Transverse colon (tissue), 3 donors: ENCODE measurements at regions not wholly inside any gene's neighbourhood (a gene's known extent, or its start where the extent isn't known, plus 50 kb on each side); places are given as distances from the start of the nearest gene placed in this dataset.

ENCODE experiments used
- EP300 ChIP-seq: sonication (generic); formaldehyde crosslinking; IDR thresholded peaks from one replicate; pipeline ENCODE4 v1.6.1; 2017; ENCODE audit warnings: antibody characterized with exemption, low read depth
- POLR2A ChIP-seq: fragments of 450-650 bp; IDR thresholded peaks from one replicate; pipeline ENCODE4 v1.6.1; 2016; ENCODE audit warnings: antibody characterized with exemption, mild to moderate bottlenecking, moderate library complexity
- POLR2AphosphoS5 ChIP-seq, 3 donors: sonication (generic); formaldehyde crosslinking; IDR thresholded peaks; one replicate each; pipeline ENCODE4 v1.6.1; 2016; ENCODE audit warnings: antibody characterized with exemption in 3 of 3

- TF ChIP-seq POLR2A (no peak), EP300 (no peak), POLR2AphosphoS5 (IDR thresholded peaks at IDR 0.05) (no peak)
Measured at GRCh38 chr20:43829951-43830690, 84.5 kb upstream of the TOX2 start.
